ENCODE measurements at regions not wholly inside any gene's neighbourhood (a gene's known extent, or its start where the extent isn't known, plus 50 kb on each side); places are given as distances from the start of the nearest gene placed in this dataset.

DNA sequence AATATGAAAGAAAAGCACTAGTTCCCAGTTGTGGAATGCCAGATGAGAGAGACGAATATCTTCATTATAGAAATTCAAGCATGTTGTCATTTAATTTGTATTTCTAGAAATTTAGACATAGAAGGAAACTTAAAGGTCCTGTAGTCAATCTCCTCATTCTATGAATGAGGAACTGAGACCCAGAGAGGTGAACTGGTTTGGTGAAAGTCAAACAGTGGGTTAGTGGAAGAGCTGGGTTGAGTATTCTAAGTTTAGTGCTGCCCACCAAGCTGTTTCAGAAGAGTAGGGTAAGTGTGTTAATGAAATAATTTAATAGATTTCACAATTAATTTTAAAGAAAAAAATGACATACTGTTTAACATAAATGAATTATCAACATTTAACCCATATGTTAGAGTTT lies 655.2 kb downstream of the FAM133A start:
- no peak for TF ChIP-seq CTCF (IDR thresholded peaks at IDR 0.05)
- TF ChIP-seq POLR2A (IDR thresholded peaks at IDR 0.05): no peak
